Mucosa of descending colon (tissue), 3 donors: ENCODE measurements at regions not wholly inside any gene's neighbourhood (a gene's known extent, or its start where the extent isn't known, plus 50 kb on each side); places are given as distances from the start of the nearest gene placed in this dataset.

Experiments
- ATAC-seq: fragments of 200-7000 bp; cut with Tn5 transposase; one replicate; pipeline ENCODE4 v1.9.1; 2020; ENCODE audit warnings: mild to moderate bottlenecking, moderate library complexity
- DNase-seq, 3 donors: peaks; one replicate each; pipeline ENCODE4 v3.0.0-alpha.2; 2020
- H3K36me3 ChIP-seq: fragments of 200-600 bp; one replicate; pipeline ENCODE4 v1.8.0; 2021; ENCODE audit warnings: low read depth, mild to moderate bottlenecking
- H3K4me1 ChIP-seq: fragments of 200-600 bp; one replicate; pipeline ENCODE4 v1.8.0; 2021; ENCODE audit warnings: low read depth, mild to moderate bottlenecking
- H3K4me3 ChIP-seq: fragments of 200-600 bp; one replicate; pipeline ENCODE4 v1.8.0; 2021; ENCODE audit warnings: mild to moderate bottlenecking
- H3K9me3 ChIP-seq: fragments of 200-600 bp; one replicate; pipeline ENCODE4 v1.8.0; 2021; ENCODE audit warnings: mild to moderate bottlenecking
- intact Hi-C, 2 donors: fragments of 100-400 bp; cut with DNase I in 1 of 2; cut with micrococcal nuclease in 1 of 2; formaldehyde crosslinking; loops; one replicate each; pipeline versions ENCODE4 v1.11.0 to v1.11.1; 2022; cut with DNase I, micrococcal nuclease
- TF ChIP-seq, protein P1 (sequence below): fragments of 200-600 bp; IDR thresholded peaks from one replicate; pipeline ENCODE4 v1.8.0; 2022; ENCODE audit warnings: antibody characterized with exemption, mild to moderate bottlenecking
- donor health status: DM: no; HTN: no; CAD: no; lungs with moderate emphysema.
- donor health status: DM: no; HTN: no; CAD: no.
- donor health status: DM: no; HTN: yes; CAD: no.

DNA sequence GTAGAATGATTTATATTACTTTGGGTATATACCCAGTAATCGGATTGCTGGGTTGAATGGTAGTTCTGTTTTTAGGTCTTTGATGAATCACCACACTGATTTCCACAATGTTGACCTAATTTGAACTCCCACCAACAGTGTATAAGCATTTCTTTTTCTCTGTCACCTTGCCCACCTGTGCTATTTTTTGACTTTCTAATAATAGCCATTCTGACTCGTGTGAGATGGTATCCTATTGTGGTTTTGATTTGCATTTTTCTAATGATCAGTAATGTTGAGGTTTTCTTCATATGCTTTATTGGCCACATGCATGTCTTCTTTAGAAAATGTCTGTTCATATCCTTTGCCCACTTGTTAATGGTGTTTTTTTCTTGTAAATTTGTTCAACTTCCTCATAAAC, 340.8 kb downstream of the PLOD2 start:
- intact Hi-C loops: no loop called here
- no peak for DNase-seq
- Histone ChIP-seq H3K9me3 (no peaks in the 10 kb centered on the region), H3K36me3 (no peaks in the 10 kb centered on the region), H3K4me3 (no peak overlapping the region), H3K4me1 (no peaks in the 10 kb centered on the region)
- TF ChIP-seq, protein P1, sequence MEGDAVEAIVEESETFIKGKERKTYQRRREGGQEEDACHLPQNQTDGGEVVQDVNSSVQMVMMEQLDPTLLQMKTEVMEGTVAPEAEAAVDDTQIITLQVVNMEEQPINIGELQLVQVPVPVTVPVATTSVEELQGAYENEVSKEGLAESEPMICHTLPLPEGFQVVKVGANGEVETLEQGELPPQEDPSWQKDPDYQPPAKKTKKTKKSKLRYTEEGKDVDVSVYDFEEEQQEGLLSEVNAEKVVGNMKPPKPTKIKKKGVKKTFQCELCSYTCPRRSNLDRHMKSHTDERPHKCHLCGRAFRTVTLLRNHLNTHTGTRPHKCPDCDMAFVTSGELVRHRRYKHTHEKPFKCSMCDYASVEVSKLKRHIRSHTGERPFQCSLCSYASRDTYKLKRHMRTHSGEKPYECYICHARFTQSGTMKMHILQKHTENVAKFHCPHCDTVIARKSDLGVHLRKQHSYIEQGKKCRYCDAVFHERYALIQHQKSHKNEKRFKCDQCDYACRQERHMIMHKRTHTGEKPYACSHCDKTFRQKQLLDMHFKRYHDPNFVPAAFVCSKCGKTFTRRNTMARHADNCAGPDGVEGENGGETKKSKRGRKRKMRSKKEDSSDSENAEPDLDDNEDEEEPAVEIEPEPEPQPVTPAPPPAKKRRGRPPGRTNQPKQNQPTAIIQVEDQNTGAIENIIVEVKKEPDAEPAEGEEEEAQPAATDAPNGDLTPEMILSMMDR: no peak
- no peak for ATAC-seq

DNA sequence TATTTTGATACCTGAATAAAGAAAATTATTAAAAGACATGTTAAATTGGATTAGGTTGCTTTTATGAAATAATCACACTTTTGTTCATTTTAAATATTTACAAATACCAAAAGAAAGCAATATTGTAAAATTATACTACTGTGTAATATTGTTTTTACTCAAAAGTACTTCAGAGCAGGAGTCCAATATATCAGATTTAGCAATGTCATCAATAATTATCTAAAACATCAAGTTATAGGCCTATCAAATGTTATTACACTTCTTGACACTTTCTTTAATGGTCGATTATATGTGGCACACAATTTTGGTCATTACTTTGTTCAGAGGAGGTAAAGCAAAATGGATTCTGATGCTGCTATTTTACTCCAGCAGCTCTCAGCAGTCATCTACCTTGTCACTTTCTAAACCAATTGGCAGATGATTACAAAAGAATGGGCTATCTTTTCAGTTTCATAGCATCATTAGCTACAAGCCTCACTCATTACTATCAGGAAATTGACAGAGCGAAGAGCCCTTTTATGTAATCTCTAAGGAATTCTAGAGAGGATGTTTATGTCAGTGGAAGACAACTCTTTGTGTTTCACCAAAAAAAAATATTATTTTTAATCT, 318.6 kb downstream of the PLOD2 start:
- Histone ChIP-seq H3K36me3 (no peaks in the 10 kb centered on the region), H3K4me1 (no peaks in the 10 kb centered on the region), H3K4me3 (no peak overlapping the region), H3K9me3 (no peaks in the 10 kb centered on the region)
- TF ChIP-seq, protein P1: no peak
- DNase-seq (no peak), ATAC-seq (no peak)
- intact Hi-C loops: no loop called here

DNA sequence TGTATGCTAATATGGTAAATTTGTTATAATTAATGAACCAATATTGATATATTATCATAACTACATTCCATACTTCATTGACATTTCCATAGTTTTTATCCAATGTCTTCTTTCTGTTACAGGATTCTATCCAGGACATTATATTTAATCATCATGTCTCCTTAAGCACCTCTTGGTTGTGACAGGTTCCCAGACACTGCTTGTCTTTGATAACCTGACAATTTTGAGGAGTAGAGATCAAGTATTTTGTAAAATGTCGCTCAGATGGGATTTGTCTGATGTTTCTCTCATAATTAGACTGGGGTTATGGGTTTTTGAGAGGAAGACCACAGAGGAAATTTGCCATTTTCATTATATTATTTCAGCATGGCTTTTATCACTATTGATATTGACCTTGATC, 317.4 kb downstream of the PLOD2 start:
- H3K9me3 ChIP-seq: no peaks in the 10 kb centered on the region
- intact Hi-C loops: no loop called here
- H3K4me3 ChIP-seq: no peak overlapping the region
- TF ChIP-seq, protein P1: no peak
- DNase-seq (no peak), ATAC-seq (no peak)
- no peaks in the 10 kb centered on the region for H3K36me3 ChIP-seq
- no peaks in the 10 kb centered on the region for H3K4me1 ChIP-seq

DNA sequence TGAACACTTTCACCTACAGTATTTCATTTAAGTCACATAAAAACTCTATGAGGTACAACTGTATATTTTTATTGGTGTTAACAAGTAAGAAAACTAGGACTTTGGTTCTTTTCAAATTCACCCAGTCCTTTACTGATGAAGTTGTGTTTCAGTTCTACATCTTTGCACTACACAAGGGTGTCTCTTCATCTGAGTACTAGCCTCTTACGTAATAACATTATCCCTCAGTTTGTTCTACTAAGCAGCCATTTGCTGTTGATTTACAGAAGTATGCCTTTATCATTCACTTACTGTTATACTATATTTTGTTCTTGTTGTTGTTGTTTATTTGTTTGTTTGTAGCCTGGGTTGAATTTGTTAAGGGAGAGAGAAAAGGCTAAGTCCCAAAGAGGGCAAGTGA, 311.9 kb downstream of the PLOD2 start:
- TF ChIP-seq, protein P1: no peak
- no peaks in the 10 kb centered on the region for H3K4me1 ChIP-seq
- ATAC-seq (no peak), DNase-seq (no peak)
- no peaks in the 10 kb centered on the region for H3K36me3 ChIP-seq
- intact Hi-C loops: no loop called here
- no peaks in the 10 kb centered on the region for H3K9me3 ChIP-seq
- H3K4me3 ChIP-seq: no peak overlapping the region

DNA sequence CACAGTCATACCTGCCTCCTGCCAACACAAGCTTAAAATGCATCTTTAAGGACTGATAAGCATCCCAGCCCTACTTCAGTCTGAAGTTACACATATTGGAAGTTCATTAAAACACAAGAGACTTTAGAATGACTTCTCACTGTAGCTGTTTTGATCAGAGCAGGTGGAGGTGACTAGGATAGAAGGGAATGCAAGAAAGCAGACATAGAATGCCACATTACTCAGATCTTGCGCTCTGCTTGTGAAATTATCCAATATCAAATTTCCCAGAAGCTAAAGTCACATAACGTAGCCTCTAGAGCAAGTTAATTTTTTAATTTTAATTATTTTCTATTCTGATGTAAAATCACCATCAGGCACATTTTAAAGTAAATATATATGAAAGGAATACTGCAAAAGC, 306.5 kb downstream of the PLOD2 start:
- intact Hi-C loops: no loop called here
- Histone ChIP-seq H3K4me3 (no peak overlapping the region), H3K9me3 (no peaks in the 10 kb centered on the region), H3K4me1 (no peaks in the 10 kb centered on the region), H3K36me3 (no peaks in the 10 kb centered on the region)
- DNase-seq (no peak), ATAC-seq (no peak)
- TF ChIP-seq, protein P1: no peak

DNA sequence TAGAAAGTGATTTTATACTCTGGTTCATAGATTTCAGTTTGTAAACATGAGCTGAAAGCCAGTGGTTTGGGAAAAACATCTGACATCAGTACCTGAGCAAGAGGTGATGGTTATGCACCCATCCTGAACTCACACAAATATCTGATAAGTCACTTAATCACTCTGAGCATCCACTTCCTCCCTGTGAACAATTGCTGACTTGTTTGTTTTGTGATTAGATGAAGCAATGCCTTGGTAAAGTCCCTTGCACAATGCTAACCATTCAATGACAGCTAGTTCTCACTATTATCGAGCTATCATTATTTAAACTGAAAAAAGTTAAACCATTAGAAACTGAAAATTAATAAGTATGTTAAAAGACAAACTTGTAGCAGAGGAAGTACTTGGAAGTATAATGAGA, 303.0 kb downstream of the PLOD2 start:
- no peak overlapping the region for H3K4me3 ChIP-seq
- no peaks in the 10 kb centered on the region for H3K9me3 ChIP-seq
- ATAC-seq: no peak
- H3K4me1 ChIP-seq: no peaks in the 10 kb centered on the region
- intact Hi-C loops: no loop called here
- TF ChIP-seq, protein P1: no peak
- no peak for DNase-seq
- no peaks in the 10 kb centered on the region for H3K36me3 ChIP-seq
